Spinal cord (tissue), 9 donors: ENCODE measurements at regions not wholly inside any gene's neighbourhood (a gene's known extent, or its start where the extent isn't known, plus 50 kb on each side); places are given as distances from the start of the nearest gene placed in this dataset.

Source experiments
- DNase-seq, 6 donors: peaks; one replicate each; pipeline versions ENCODE4 v3.0.0 to v3.0.0-alpha.2; 2013 to 2015; ENCODE audit warnings: low spot score in 6 of 6, low read depth in 4 of 6
- H3K27ac ChIP-seq: one replicate; pipeline ENCODE4 v1.5.1; 2013; ENCODE audit warnings: low read depth, low read length, control low read depth
- H3K27me3 ChIP-seq: one replicate; pipeline ENCODE4 v1.6.1; 2013; ENCODE audit warnings: low read length; ENCODE audit not compliant: control insufficient read depth, insufficient read depth
- H3K36me3 ChIP-seq: one replicate; pipeline ENCODE4 v1.6.1; 2013; ENCODE audit warnings: low read length; ENCODE audit not compliant: control insufficient read depth, insufficient read depth
- H3K4me1 ChIP-seq: one replicate; pipeline ENCODE4 v1.6.1; 2013; ENCODE audit warnings: low read length; ENCODE audit not compliant: control insufficient read depth, insufficient read depth
- H3K4me3 ChIP-seq: one replicate; pipeline ENCODE4 v1.5.1; 2013; ENCODE audit warnings: low read depth, low read length, control low read depth
- H3K9me3 ChIP-seq: one replicate; pipeline ENCODE4 v1.6.1; 2013; ENCODE audit warnings: low read length; ENCODE audit not compliant: control insufficient read depth, insufficient read depth
- WGBS: methylation state at CpG from one replicate; pipeline ENCODE4 v1.1.5; 2013; ENCODE audit warnings: missing lambda C conversion rate; ENCODE audit not compliant: insufficient coverage; 5-methylcytosine and 5-hydroxymethylcytosine counted together
- donor health status: healthy.

- no peak overlapping the region for H3K27ac ChIP-seq
- H3K9me3 ChIP-seq = no peaks in the 10 kb centered on the region
- H3K27me3 ChIP-seq = peaks cover 22% of the 10 kb centered on the region
- no peak overlapping the region for H3K4me3 ChIP-seq
- H3K4me1 ChIP-seq = no peaks in the 10 kb centered on the region
- H3K36me3 ChIP-seq = no peaks in the 10 kb centered on the region
- DNase-seq = no peak
- WGBS = no CpG with 5 or more reads among the region's 5 CpGs
Observed at GRCh38 chrX:39157006-39157405, 355.7 kb downstream of the MID1IP1 start.

DNA sequence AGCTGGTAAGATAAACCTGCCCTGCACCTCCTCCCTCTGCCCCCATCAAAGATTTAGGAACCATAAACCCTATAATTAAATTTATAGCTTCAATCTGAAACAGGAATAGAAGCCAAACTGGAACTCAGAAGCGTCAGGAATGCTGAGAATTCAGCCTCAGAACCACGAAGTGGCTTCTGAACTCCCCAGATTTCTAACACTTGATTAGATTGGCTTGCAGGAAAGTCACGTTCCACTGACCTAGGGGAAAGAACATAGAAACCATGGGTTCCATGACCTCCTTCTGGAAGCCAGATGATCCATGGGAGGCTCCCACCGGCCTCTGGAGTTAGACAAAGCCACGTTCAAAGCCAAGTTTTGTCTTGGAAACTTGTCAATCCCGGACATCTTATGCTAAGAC is 356.5 kb downstream of the MID1IP1 start:
- peaks cover 7% of the 10 kb centered on the region for H3K4me1 ChIP-seq
- H3K27ac ChIP-seq = no peak overlapping the region
- H3K4me3 ChIP-seq = no peak overlapping the region
- no peaks in the 10 kb centered on the region for H3K36me3 ChIP-seq
- peaks cover 25% of the 10 kb centered on the region for H3K27me3 ChIP-seq
- 39% methylated on average over 6 of the region's 6 CpGs for WGBS
- H3K9me3 ChIP-seq = no peaks in the 10 kb centered on the region
- DNase-seq = no peak

DNA sequence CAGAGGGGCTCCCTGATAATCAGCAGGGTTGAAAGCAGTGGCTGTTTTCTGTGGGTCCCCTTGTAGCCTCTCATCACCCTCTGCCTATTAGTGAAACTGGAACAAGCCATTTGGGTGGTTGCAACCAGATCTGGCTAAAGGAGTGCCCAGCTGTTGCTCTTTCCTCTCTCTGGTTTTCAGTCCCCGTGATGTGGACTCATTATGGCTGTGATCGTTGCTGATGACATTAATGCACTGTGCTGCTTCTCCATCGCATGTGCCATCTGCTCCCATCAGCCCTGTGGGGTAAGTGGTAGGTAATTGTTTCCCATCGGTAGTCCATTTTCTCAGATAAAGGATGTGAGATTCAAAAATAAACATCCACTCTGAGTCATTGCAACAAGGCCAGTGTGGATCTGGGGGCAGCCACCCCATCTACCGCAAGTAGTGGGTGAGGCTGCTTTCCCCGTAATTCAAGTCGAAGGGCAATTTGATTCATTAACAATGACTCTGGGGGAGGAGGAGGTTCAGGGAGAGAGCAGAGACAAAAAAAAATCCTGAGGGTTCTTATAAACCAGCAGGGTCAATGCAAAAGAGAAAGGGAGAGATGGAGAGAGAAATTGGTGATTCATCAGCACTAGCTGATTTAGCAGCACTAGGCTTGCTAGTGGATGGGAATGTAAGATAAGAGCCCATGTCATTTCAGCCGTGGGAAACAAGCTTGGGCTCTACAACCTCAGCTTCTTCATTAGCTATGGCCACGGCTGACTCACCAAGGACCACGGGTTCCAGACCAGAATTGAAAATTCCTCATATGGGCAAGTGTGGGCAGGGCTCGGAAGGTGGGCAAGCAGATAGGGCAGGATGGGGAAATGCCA is 357.8 kb downstream of the MID1IP1 start:
- H3K27ac ChIP-seq = no peak overlapping the region
- peaks cover 31% of the 10 kb centered on the region for H3K27me3 ChIP-seq
- WGBS = 65% methylated on average over 5 of the region's 11 CpGs
- H3K9me3 ChIP-seq = no peaks in the 10 kb centered on the region
- H3K36me3 ChIP-seq = no peaks in the 10 kb centered on the region
- DNase-seq = peak in 1 of 6 donors; percentile 46
- no peak overlapping the region for H3K4me3 ChIP-seq
- H3K4me1 ChIP-seq = peaks cover 10% of the 10 kb centered on the region

GRCh38 chrX:39159921-39160507 is 358.8 kb downstream of the MID1IP1 start:
- peaks cover 40% of the 10 kb centered on the region for H3K27me3 ChIP-seq
- no peaks in the 10 kb centered on the region for H3K36me3 ChIP-seq
- no peaks in the 10 kb centered on the region for H3K9me3 ChIP-seq
- no peak overlapping the region for H3K27ac ChIP-seq
- H3K4me3 ChIP-seq = no peak overlapping the region
- no CpG with 5 or more reads among the region's 4 CpGs for WGBS
- H3K4me1 ChIP-seq = peaks cover 12% of the 10 kb centered on the region
- no peak for DNase-seq

GRCh38 chrX:39161611-39162255 is 360.5 kb downstream of the MID1IP1 start:
- WGBS = 60% methylated on average over 1 of the region's 3 CpGs
- Histone ChIP-seq H3K9me3 (no peaks in the 10 kb centered on the region), H3K27ac (no peak overlapping the region), H3K36me3 (no peaks in the 10 kb centered on the region), H3K27me3 (peaks cover 41% of the 10 kb centered on the region), H3K4me1 (peaks cover 12% of the 10 kb centered on the region), H3K4me3 (no peak overlapping the region)
- no peak for DNase-seq

GRCh38 chrX:39162322-39162735 is 361.1 kb downstream of the MID1IP1 start:
- Histone ChIP-seq H3K9me3 (no peaks in the 10 kb centered on the region), H3K4me1 (peaks cover 12% of the 10 kb centered on the region), H3K36me3 (no peaks in the 10 kb centered on the region), H3K27ac (no peak overlapping the region), H3K27me3 (peaks cover 43% of the 10 kb centered on the region), H3K4me3 (peak overlapping the region; percentile 9)
- DNase-seq = peak in 1 of 6 donors; percentile 38
- 21% methylated on average over 19 of the region's 29 CpGs for WGBS

DNA sequence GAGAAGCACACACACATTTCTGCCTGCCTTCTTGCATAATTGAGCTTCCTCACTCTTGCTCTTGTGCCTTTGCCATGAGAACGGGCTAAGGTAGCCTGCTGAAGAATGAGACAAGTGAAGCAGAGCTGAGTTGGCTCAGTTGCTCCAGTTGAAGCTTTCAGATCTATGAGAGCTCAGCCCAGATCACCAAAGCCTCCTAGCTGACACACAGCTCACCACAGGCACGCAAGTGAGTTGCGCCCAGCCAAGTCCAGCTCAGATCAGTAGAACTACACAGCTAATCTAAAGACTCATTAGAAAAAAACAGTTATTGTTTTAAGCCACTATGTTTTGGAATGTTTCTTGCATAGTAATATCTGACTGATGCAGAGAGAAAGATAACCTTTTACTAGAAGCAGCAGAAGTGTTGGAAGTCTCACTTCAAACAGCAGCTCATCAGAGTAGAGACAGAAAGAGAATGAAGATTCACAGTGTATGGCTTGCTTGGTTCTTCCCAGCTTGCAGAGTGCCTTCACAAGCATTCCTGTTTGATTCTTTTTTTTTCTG is 362.4 kb downstream of the MID1IP1 start:
- Histone ChIP-seq H3K36me3 (no peaks in the 10 kb centered on the region), H3K4me1 (peaks cover 14% of the 10 kb centered on the region), H3K27ac (no peak overlapping the region), H3K27me3 (peaks cover 41% of the 10 kb centered on the region), H3K4me3 (no peak overlapping the region), H3K9me3 (no peaks in the 10 kb centered on the region)
- WGBS = 83% methylated on average over 1 of the region's 3 CpGs
- DNase-seq = no peak

DNA sequence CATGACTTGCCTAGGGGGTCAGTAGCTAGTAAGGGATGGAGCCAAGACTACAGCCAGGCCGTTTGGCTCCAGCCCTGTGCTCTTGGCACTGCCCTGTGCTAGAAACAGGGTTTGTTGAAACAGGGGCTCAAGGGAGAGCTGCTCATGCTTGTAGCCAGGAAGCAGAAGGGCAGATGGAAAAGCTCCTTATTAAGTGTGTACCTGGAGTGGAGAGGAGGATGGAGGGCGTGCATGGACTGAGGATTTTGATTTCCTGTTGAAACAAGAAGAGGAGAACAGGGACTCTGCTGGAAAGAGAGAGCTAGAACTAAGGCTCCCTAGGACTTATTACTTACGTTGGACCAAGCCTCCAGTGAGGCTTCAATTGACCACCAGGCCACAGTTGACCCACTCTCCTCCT is 363.0 kb downstream of the MID1IP1 start:
- no peaks in the 10 kb centered on the region for H3K9me3 ChIP-seq
- H3K4me1 ChIP-seq = peaks cover 14% of the 10 kb centered on the region
- peaks cover 39% of the 10 kb centered on the region for H3K27me3 ChIP-seq
- no peak overlapping the region for H3K4me3 ChIP-seq
- no peak for DNase-seq
- H3K27ac ChIP-seq = no peak overlapping the region
- WGBS = 36% methylated on average over 1 of the region's 3 CpGs
- no peaks in the 10 kb centered on the region for H3K36me3 ChIP-seq

DNA sequence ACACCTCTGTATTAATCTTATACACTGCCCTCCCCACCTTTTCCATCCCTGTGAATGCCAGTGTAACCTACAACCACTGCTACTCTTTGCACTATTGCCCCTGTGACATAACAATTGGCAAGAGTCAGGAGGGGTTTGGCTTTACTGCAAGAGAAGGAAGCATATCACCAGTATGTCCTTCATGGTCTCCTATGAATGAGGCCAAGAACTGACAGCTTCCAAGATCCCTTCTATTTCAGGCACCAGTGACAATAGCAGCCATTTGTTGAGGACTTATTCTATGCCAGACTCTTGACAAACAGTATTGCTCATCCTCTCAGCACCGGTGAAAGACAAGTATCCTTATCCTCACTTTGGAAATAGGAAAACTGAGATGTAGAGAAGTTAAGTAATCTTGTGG is 363.9 kb downstream of the MID1IP1 start:
- Histone ChIP-seq H3K4me3 (no peak overlapping the region), H3K4me1 (peaks cover 14% of the 10 kb centered on the region), H3K27ac (no peak overlapping the region), H3K27me3 (peaks cover 40% of the 10 kb centered on the region), H3K9me3 (no peaks in the 10 kb centered on the region), H3K36me3 (no peaks in the 10 kb centered on the region)
- DNase-seq = no peak
- WGBS = no CpG with 5 or more reads among the region's 1 CpG
